RWPE2 (cell line): ENCODE measurements at regions not wholly inside any gene's neighbourhood (a gene's known extent, or its start where the extent isn't known, plus 50 kb on each side); places are given as distances from the start of the nearest gene placed in this dataset.

Experiments
- ATAC-seq: fragments of 200-7000 bp; cut with Tn5 transposase; 3 replicates; pipeline ENCODE4 v1.9.1; 2021; ENCODE audit warnings: low read depth
- DNase-seq: peaks from one replicate; pipeline ENCODE4 v3.0.0-alpha.2; 2020; ENCODE audit warnings: low spot score
- H3K27ac ChIP-seq: fragments of 450-650 bp; 2 replicates; pipeline ENCODE4 v1.5.1; 2017; ENCODE audit warnings: mild to moderate bottlenecking; ENCODE audit not compliant: poor library complexity, severe bottlenecking
- H3K27me3 ChIP-seq: fragments of 250-450 bp; sonication (Bioruptor Pico); 2 replicates; pipeline ENCODE4 v1.5.1; 2021; ENCODE audit warnings: mild to moderate bottlenecking, moderate library complexity; ENCODE audit not compliant: insufficient read depth, poor library complexity, severe bottlenecking
- H3K36me3 ChIP-seq: fragments of 250-450 bp; sonication (Bioruptor Pico); 2 replicates; pipeline ENCODE4 v1.5.1; 2020; ENCODE audit warnings: low read depth, mild to moderate bottlenecking, moderate library complexity
- H3K4me1 ChIP-seq: fragments of 250-450 bp; sonication (Bioruptor Pico); 2 replicates; pipeline ENCODE4 v1.5.1; 2021; ENCODE audit warnings: mild to moderate bottlenecking, moderate library complexity; ENCODE audit not compliant: insufficient read depth, poor library complexity, severe bottlenecking
- H3K4me3 ChIP-seq: fragments of 250-450 bp; sonication (Bioruptor Pico); 2 replicates; pipeline ENCODE4 v1.5.1; 2021; ENCODE audit warnings: mild to moderate bottlenecking, moderate library complexity; ENCODE audit not compliant: severe bottlenecking
- H3K9me3 ChIP-seq: fragments of 250-450 bp; sonication (Bioruptor Pico); 2 replicates; pipeline ENCODE4 v1.5.1; 2021; ENCODE audit warnings: mild to moderate bottlenecking, moderate library complexity; ENCODE audit not compliant: severe bottlenecking
- CTCF ChIP-seq: fragments of 450-650 bp; IDR thresholded peaks from one replicate; pipeline ENCODE4 v1.5.1; 2017; ENCODE audit warnings: mild to moderate bottlenecking, moderate library complexity; ENCODE audit not compliant: poor library complexity, severe bottlenecking

DNA sequence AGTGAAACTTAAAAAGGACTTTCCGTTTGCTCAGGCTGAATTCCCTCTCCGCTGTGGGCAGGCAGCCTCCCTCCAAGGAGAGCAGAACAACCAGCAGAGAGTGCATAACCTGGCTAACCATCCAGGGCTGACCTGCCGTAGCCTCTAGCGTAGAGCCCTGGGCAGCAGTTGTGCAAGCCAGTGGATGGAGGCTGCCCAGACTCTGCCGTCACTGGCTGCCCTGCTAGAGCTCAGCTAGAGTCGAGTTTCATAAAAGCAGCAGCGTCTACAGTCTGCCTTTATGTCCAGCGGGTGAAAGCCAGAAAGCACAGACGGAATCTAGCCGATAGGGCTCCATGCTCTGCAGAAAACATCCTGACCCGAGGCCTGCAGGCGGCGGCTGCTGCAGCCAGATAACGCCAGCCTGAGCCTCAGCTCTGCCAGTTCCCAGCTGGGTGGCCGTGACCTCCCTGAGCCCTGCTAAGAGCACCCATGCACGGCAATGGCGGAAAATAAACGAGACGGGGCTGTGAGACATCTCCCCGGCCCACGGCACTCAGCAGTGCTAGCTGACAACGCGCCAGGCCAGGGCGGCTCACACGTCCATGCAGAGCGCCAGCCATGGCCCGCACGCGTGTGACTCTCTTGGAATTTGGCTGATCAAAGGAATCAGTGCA, 231.3 kb downstream of the ENGASE start:
- H3K27ac ChIP-seq: no peak overlapping the region
- H3K4me3 ChIP-seq: no peak overlapping the region
- no peaks in the 10 kb centered on the region for H3K4me1 ChIP-seq
- no peak for TF ChIP-seq CTCF
- H3K27me3 ChIP-seq: peaks cover 76% of the 10 kb centered on the region
- no peaks in the 10 kb centered on the region for H3K36me3 ChIP-seq
- no peaks in the 10 kb centered on the region for H3K9me3 ChIP-seq
- no peak for DNase-seq
- ATAC-seq: peak; percentile 21; the same call in 1 of the 3 replicates

- H3K36me3 ChIP-seq: no peaks in the 10 kb centered on the region
- no peak for TF ChIP-seq CTCF
- no peak overlapping the region for H3K4me3 ChIP-seq
- no peaks in the 10 kb centered on the region for H3K9me3 ChIP-seq
- peaks cover 76% of the 10 kb centered on the region for H3K27me3 ChIP-seq
- ATAC-seq (no peak), DNase-seq (no peak)
- H3K27ac ChIP-seq: no peak overlapping the region
- H3K4me1 ChIP-seq: no peaks in the 10 kb centered on the region
Observed at GRCh38 chr17:79305376-79305767, 230.7 kb downstream of the ENGASE start.

DNA sequence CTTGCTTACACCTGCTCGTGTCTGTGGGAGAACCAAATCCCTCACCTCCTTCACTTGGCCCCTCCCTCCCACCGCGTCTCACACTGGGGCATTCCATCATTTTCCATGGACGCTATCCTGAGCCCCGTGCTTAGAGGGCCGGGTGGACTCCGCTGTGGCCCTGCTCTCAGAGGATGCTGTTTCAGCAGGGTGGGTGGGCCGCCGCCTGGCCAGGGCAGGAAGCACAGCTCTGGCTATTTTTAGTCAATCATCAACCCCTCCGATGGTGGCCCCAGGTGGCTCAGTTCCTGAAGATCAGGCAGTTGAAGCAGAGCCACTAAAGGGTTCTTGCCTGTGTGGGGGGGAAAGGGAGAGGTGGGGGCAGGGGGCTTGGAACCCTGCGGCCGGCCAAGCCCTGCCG, 230.3 kb downstream of the ENGASE start:
- Histone ChIP-seq H3K4me3 (no peak overlapping the region), H3K9me3 (no peaks in the 10 kb centered on the region), H3K36me3 (no peaks in the 10 kb centered on the region), H3K27ac (no peak overlapping the region), H3K27me3 (peaks cover 76% of the 10 kb centered on the region), H3K4me1 (no peaks in the 10 kb centered on the region)
- no peak for TF ChIP-seq CTCF
- no peak for DNase-seq
- no peak for ATAC-seq

DNA sequence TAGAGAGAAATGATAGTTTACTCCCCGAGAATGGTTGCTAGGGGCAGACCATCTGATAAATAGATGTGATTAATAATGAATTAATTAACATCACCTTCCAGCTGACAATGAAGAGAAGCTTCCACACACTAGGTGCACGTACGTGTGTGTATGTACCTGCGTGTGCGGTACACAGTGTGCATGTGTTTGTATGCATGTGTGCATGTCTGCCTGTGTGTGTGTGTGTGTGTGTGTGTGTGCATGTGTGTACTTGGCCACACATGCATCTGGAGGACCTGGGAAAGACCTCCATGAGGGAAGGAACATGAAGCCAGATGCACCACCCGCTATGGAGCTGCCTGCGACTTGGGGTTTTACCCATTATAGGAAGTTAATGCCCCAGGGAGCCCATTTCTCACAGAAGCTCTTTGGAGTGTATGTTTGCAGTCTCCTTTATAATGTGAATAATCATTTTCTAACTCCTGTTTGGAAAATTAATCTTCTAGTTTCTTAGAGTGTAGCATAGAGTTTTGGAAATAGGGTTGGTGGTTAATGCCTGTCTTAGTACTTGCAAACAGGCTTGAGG, 229.1 kb downstream of the ENGASE start:
- H3K36me3 ChIP-seq: no peaks in the 10 kb centered on the region
- TF ChIP-seq CTCF: no peak
- H3K9me3 ChIP-seq: no peaks in the 10 kb centered on the region
- no peak overlapping the region for H3K4me3 ChIP-seq
- ATAC-seq (no peak), DNase-seq (no peak)
- no peaks in the 10 kb centered on the region for H3K4me1 ChIP-seq
- H3K27ac ChIP-seq: no peak overlapping the region
- H3K27me3 ChIP-seq: peaks cover 81% of the 10 kb centered on the region

GRCh38 chr17:79301469-79301868, 226.8 kb downstream of the ENGASE start:
- H3K36me3 ChIP-seq: no peaks in the 10 kb centered on the region
- DNase-seq (no peak), ATAC-seq (no peak)
- no peaks in the 10 kb centered on the region for H3K4me1 ChIP-seq
- no peaks in the 10 kb centered on the region for H3K9me3 ChIP-seq
- no peak for TF ChIP-seq CTCF
- H3K4me3 ChIP-seq: no peak overlapping the region
- H3K27ac ChIP-seq: no peak overlapping the region
- H3K27me3 ChIP-seq: peaks cover 87% of the 10 kb centered on the region
